Cardiac fibroblast (primary cell): ENCODE measurements at regions not wholly inside any gene's neighbourhood (a gene's known extent, or its start where the extent isn't known, plus 50 kb on each side); places are given as distances from the start of the nearest gene placed in this dataset.

ENCODE experiments used
- DNase-seq, 2 donors: peaks; one replicate each; pipeline versions ENCODE4 v3.0.0 to v3.0.0-alpha.2; 2010; ENCODE audit warnings: low read depth in 2 of 2
- H3K4me3 ChIP-seq, 2 donors: replicated peaks in 1 of 2; 1 replicate in 1 of 2; 2 replicates in 1 of 2; pipeline ENCODE4 v1.5.1; 2011; ENCODE audit warnings: low read depth in 2 of 2, low read length in 2 of 2, mild to moderate bottlenecking in 2 of 2, moderate library complexity in 1 of 2
- TF ChIP-seq, protein P1 (sequence below): IDR thresholded peaks from one replicate; pipeline ENCODE4 v1.5.1; 2011; ENCODE audit warnings: low read depth, mild to moderate bottlenecking, low read length, inconsistent platforms

GRCh38 chr2:177029901-177030300 is 182.7 kb upstream of the HNRNPA3 start:
- H3K4me3 ChIP-seq: no peak overlapping the region
- TF ChIP-seq, protein P1, sequence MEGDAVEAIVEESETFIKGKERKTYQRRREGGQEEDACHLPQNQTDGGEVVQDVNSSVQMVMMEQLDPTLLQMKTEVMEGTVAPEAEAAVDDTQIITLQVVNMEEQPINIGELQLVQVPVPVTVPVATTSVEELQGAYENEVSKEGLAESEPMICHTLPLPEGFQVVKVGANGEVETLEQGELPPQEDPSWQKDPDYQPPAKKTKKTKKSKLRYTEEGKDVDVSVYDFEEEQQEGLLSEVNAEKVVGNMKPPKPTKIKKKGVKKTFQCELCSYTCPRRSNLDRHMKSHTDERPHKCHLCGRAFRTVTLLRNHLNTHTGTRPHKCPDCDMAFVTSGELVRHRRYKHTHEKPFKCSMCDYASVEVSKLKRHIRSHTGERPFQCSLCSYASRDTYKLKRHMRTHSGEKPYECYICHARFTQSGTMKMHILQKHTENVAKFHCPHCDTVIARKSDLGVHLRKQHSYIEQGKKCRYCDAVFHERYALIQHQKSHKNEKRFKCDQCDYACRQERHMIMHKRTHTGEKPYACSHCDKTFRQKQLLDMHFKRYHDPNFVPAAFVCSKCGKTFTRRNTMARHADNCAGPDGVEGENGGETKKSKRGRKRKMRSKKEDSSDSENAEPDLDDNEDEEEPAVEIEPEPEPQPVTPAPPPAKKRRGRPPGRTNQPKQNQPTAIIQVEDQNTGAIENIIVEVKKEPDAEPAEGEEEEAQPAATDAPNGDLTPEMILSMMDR: no peak
- no peak for DNase-seq

- H3K4me3 ChIP-seq: no peak overlapping the region
- no peak for DNase-seq
- TF ChIP-seq, protein P1: no peak
Observed at GRCh38 chr2:177030451-177031105, 182.0 kb upstream of the HNRNPA3 start.

GRCh38 chr2:177031438-177032180 is 181.0 kb upstream of the HNRNPA3 start:
- DNase-seq: no peak
- H3K4me3 ChIP-seq: no peak overlapping the region
- TF ChIP-seq, protein P1: no peak

DNA sequence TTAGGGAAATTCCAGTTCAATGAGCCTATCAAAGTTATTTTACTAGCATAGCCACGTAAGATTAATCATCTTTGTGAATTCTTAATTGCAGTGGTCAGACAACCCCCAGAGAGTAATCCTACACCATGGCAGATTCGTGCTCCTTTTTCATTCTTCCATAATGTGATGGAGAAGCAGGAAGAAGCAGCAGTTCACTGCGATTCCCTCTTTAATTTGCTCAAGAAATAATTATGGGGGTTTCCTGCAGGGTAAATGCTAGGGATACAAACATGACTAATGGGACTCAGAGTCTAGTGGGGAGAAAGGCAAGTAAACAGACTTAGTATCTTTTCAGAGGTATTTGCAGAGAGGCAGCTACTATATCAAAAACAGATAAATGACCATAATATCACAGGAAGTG is 175.8 kb upstream of the HNRNPA3 start:
- TF ChIP-seq, protein P1: no peak
- DNase-seq: no peak
- H3K4me3 ChIP-seq: no peak overlapping the region

GRCh38 chr2:177037569-177037968 is 175.0 kb upstream of the HNRNPA3 start:
- TF ChIP-seq, protein P1: no peak
- H3K4me3 ChIP-seq: no peak overlapping the region
- DNase-seq: no peak

DNA sequence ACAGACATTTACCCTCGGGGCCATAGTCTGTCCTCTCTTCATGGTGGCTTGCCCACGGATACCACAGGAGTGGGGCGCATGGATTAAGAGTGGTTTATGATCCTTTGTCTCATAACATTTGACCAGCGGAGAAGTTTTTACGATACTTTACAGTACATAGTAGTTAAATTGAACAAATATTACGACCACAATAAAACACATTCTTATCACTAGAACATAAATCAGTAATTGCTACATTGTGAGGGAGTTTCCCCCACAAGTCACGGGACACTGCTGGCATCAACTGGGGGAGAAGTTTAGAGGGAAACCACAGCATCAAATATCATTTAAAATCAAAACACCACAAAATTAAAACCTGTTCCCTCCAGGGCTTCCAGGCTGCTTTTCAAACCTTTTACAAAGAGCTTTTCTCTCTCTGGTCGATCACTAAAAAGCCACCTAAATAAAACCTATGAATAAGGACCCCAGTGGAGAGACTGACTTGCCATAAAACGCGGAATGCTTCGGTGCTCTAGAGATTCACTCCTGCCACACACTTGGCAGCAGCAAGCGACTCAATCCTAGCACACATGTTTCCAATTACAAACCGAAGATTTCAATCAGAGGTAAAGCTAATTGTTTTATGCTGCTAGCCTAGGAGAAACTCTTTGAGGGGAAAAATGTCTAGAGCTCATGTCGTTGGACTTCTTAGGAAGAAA is 173.7 kb upstream of the HNRNPA3 start:
- no peak overlapping the region for H3K4me3 ChIP-seq
- TF ChIP-seq, protein P1: no peak
- DNase-seq: no peak
